ENCODE measurements at regions not wholly inside any gene's neighbourhood (a gene's known extent, or its start where the extent isn't known, plus 50 kb on each side); places are given as distances from the start of the nearest gene placed in this dataset.
A peak's percentile ranks its signal among the peaks of the same experiment; 100 is the strongest.

- no peak for DNase-seq
These were observed 61.2 kb upstream of the MPHOSPH6 start for GRCh38 chr16:82231008-82231787.

- peak; percentile 84 for DNase-seq
These were observed 60.0 kb upstream of the MPHOSPH6 start for GRCh38 chr16:82229800-82230619.

GRCh38 chr16:82226327-82226726 lies 56.3 kb upstream of the MPHOSPH6 start:
- DNase-seq = no peak

GRCh38 chr16:82224821-82225220 lies 54.8 kb upstream of the MPHOSPH6 start:
- no peak for DNase-seq

GRCh38 chr16:82220541-82220940 lies 50.5 kb upstream of the MPHOSPH6 start:
- no peak for DNase-seq

All from activated effector memory CD4-positive, alpha-beta T cell treated with anti-CD3 and anti-CD28 coated beads, Interleukin-2, amount 50 U/mL, for 16 hours (primary cell).